Liver (tissue), 8 donors: ENCODE measurements at regions not wholly inside any gene's neighbourhood (a gene's known extent, or its start where the extent isn't known, plus 50 kb on each side); places are given as distances from the start of the nearest gene placed in this dataset.

Experiments used
- DNase-seq: peaks from one replicate; pipeline ENCODE4 v3.0.0-alpha.2; 2017; ENCODE audit warnings: low spot score
- H3K27ac ChIP-seq, 2 donors: one replicate each; pipeline ENCODE4 v1.7.0; 2013; ENCODE audit warnings: inconsistent platforms in 2 of 2, low read length in 2 of 2, control low read depth in 1 of 2, low read depth in 1 of 2, mild to moderate bottlenecking in 1 of 2
- H3K27me3 ChIP-seq, 4 donors: one replicate each; pipeline versions ENCODE4 v1.6.1 to v1.7.0; 2013; ENCODE audit warnings: low read length in 3 of 4, inconsistent platforms in 1 of 4, mild to moderate bottlenecking in 1 of 4, moderate library complexity in 1 of 4; ENCODE audit not compliant: control insufficient read depth in 4 of 4, insufficient read depth in 4 of 4
- H3K36me3 ChIP-seq, 4 donors: one replicate each; pipeline versions ENCODE4 v1.6.1 to v1.7.0; 2013; ENCODE audit warnings: low read length in 3 of 4, mild to moderate bottlenecking in 3 of 4, low read depth in 1 of 4, moderate library complexity in 1 of 4; ENCODE audit not compliant: control insufficient read depth in 4 of 4, insufficient read depth in 3 of 4
- H3K4me1 ChIP-seq, 4 donors: one replicate each; pipeline versions ENCODE4 v1.6.1 to v1.7.0; 2013; ENCODE audit warnings: low read length in 3 of 4, mild to moderate bottlenecking in 3 of 4, moderate library complexity in 1 of 4; ENCODE audit not compliant: control insufficient read depth in 4 of 4, insufficient read depth in 4 of 4
- H3K4me3 ChIP-seq, 3 donors: one replicate each; pipeline versions ENCODE4 v1.6.1 to v1.7.0; 2013; ENCODE audit warnings: low read length in 3 of 3, control low read depth in 1 of 3, low read depth in 1 of 3, mild to moderate bottlenecking in 1 of 3
- H3K9ac ChIP-seq, 2 donors: one replicate each; pipeline ENCODE4 v1.7.0; 2013; ENCODE audit warnings: low read length in 2 of 2, mild to moderate bottlenecking in 2 of 2, moderate library complexity in 2 of 2, control low read depth in 1 of 2, low read depth in 1 of 2
- H3K9me3 ChIP-seq, 4 donors: one replicate each; pipeline versions ENCODE4 v1.6.1 to v1.7.0; 2013; ENCODE audit warnings: low read length in 3 of 4; ENCODE audit not compliant: control insufficient read depth in 4 of 4
- EGR1 ChIP-seq, 2 donors: IDR thresholded peaks; 2 replicates each; pipeline ENCODE4 v1.6.1; 2016 to 2018; ENCODE audit warnings: antibody characterized with exemption in 2 of 2, low read depth in 2 of 2
- FOXA1 ChIP-seq: IDR thresholded peaks from 2 replicates; pipeline ENCODE4 v1.6.1; 2016; ENCODE audit warnings: antibody characterized with exemption
- FOXA2 ChIP-seq: IDR thresholded peaks from 2 replicates; pipeline ENCODE4 v1.6.1; 2016; ENCODE audit warnings: antibody characterized with exemption
- GABPA ChIP-seq, 2 donors: IDR thresholded peaks in 1 of 2; conservative IDR thresholded peaks in 1 of 2; 2 replicates each; pipeline ENCODE4 v1.6.1; 2016; ENCODE audit warnings: antibody characterized with exemption in 2 of 2, mild to moderate bottlenecking in 1 of 2, moderate library complexity in 1 of 2
- HNF4A ChIP-seq, 2 donors: conservative IDR thresholded peaks; 2 replicates each; pipeline ENCODE4 v1.6.1; 2016; ENCODE audit warnings: antibody characterized with exemption in 2 of 2, mild to moderate bottlenecking in 2 of 2
- HNF4G ChIP-seq: IDR thresholded peaks from 2 replicates; pipeline ENCODE4 v1.6.1; 2016; ENCODE audit warnings: antibody characterized with exemption
- JUND ChIP-seq, 2 donors: IDR thresholded peaks; 2 replicates each; pipeline ENCODE4 v1.6.1; 2016; ENCODE audit warnings: antibody characterized with exemption in 2 of 2
- MAX ChIP-seq: IDR thresholded peaks from 2 replicates; pipeline ENCODE4 v1.6.1; 2016; ENCODE audit warnings: antibody characterized with exemption
- NR2F2 ChIP-seq: IDR thresholded peaks from 2 replicates; pipeline ENCODE4 v1.6.1; 2016; ENCODE audit warnings: antibody characterized with exemption
- RAD21 ChIP-seq, 2 donors: IDR thresholded peaks; 2 replicates each; pipeline ENCODE4 v1.6.1; 2016; ENCODE audit warnings: antibody characterized with exemption in 2 of 2, mild to moderate bottlenecking in 2 of 2
- RXRA ChIP-seq, 2 donors: IDR thresholded peaks; 2 replicates each; pipeline ENCODE4 v1.6.1; 2017 to 2018; ENCODE audit warnings: antibody characterized with exemption in 2 of 2, mild to moderate bottlenecking in 1 of 2
- SP1 ChIP-seq: IDR thresholded peaks from 2 replicates; pipeline ENCODE4 v1.6.1; 2018; ENCODE audit warnings: antibody characterized with exemption, mild to moderate bottlenecking
- TAF1 ChIP-seq: conservative IDR thresholded peaks from 2 replicates; pipeline ENCODE4 v1.6.1; 2016; ENCODE audit warnings: antibody characterized with exemption, mild to moderate bottlenecking
- YY1 ChIP-seq: IDR thresholded peaks from 2 replicates; pipeline ENCODE4 v1.6.1; 2016; ENCODE audit warnings: antibody characterized with exemption, mild to moderate bottlenecking
- WGBS: extraction: QIAGEN DNeasy Blood & Tissue Kit; methylation state at CpG from one replicate; pipeline ENCODE4 v1.1.7; 2013; 5-methylcytosine and 5-hydroxymethylcytosine counted together
- TF ChIP-seq, protein P1 (sequence below): IDR thresholded peaks from 2 replicates; pipeline ENCODE4 v1.6.1; 2016; ENCODE audit warnings: antibody characterized with exemption
- TF ChIP-seq, protein P2 (sequence below): IDR thresholded peaks from 2 replicates; pipeline ENCODE4 v1.6.1; 2016; ENCODE audit warnings: antibody characterized with exemption, mild to moderate bottlenecking
- TF ChIP-seq, protein P3 (sequence below): fragments of 150-350 bp; IDR thresholded peaks from 2 replicates; pipeline ENCODE4 v1.5.1; 2017; ENCODE audit warnings: improper control_type of control experiment, low read depth, low read length; ENCODE audit not compliant: missing input control
- donor health status: healthy.
- donor health status: healthy.
- donor health status: healthy.
- donor health status: healthy.
- donor health status: healthy.

DNA sequence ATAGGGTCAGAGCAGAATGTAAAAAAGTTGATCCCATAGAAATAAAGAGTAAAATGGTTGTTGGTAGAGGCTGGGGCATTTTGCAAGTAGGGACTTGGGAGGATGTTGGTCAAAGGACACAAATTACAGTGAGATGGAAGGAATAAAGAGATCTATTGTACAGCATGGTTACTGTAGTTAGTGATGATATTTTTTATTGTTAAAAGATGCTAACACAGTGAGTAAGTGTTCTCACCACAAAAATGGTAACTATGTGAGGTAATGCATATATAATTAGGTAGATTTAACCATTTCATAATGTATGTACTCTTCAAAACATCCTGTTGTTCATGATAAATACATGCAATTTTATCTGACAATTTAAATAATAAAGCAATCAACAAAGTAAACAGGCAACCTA, 280.7 kb upstream of the MAGI2 start:
- H3K36me3 ChIP-seq, result no peaks in the 10 kb centered on the region
- H3K27ac ChIP-seq, result no peak overlapping the region
- H3K27me3 ChIP-seq, result no peaks in the 10 kb centered on the region
- H3K9me3 ChIP-seq, result peaks cover 0 to 6% (median 4%) of the 10 kb centered on the region in 4 donors
- H3K9ac ChIP-seq, result no peak overlapping the region
- TF ChIP-seq RAD21 (IDR thresholded peaks at IDR 0.05), result no peak
- TF ChIP-seq JUND (IDR thresholded peaks at IDR 0.05), result no peak
- TF ChIP-seq EGR1 (IDR thresholded peaks at IDR 0.05; ENCODE audit: low read depth in 2 of 2), result no peak
- TF ChIP-seq TAF1, result no peak
- H3K4me3 ChIP-seq, result no peak overlapping the region
- no peak for DNase-seq
- H3K4me1 ChIP-seq, result no peaks in the 10 kb centered on the region

- H3K9me3 ChIP-seq, result peaks cover 0 to 6% (median 4%) of the 10 kb centered on the region in 4 donors
- 55% methylated on average over 2 of the region's 2 CpGs for WGBS
Measured at GRCh38 chr7:79732535-79732934, 279.1 kb upstream of the MAGI2 start.

DNA sequence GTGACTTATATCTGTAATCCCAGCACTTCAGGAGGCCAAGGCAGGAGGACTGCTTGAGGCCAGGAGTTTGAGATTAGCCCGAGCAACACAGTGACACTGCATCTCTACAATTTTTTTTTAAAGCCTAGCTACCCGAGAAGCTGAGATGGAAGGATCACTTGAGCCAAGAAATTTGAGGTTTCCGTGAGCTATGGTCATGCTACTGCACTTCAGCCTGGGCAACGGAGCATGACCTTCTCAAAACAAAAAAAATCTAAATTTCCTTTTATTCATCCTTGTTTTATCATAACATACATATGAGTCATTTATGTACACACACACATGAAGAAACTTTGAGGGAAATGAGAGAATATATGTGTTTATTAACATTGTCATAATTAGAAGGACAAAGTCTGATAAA, 277.5 kb upstream of the MAGI2 start:
- no peaks in the 10 kb centered on the region for H3K4me1 ChIP-seq
- H3K36me3 ChIP-seq, result no peaks in the 10 kb centered on the region
- H3K27me3 ChIP-seq, result no peaks in the 10 kb centered on the region
- no peak overlapping the region for H3K4me3 ChIP-seq
- no peak overlapping the region for H3K27ac ChIP-seq
- no peak overlapping the region for H3K9ac ChIP-seq
- H3K9me3 ChIP-seq, result peaks cover 0 to 6% (median 4%) of the 10 kb centered on the region in 4 donors
- no peak for DNase-seq
- TF ChIP-seq RAD21 (IDR thresholded peaks at IDR 0.05) (no peak), RXRA (IDR thresholded peaks at IDR 0.05) (no peak), MAX (no peak), HNF4A (conservative IDR thresholded peaks at IDR 0.05) (no peak), GABPA (IDR thresholded peaks at IDR 0.05 in 1 of 2, conservative IDR thresholded peaks at IDR 0.05 in 1 of 2) (no peak), SP1 (no peak), JUND (IDR thresholded peaks at IDR 0.05) (no peak), FOXA1 (no peak), NR2F2 (no peak), YY1 (no peak), FOXA2 (no peak), TAF1 (no peak), HNF4G (no peak), EGR1 (IDR thresholded peaks at IDR 0.05; ENCODE audit: low read depth in 2 of 2) (no peak)
- TF ChIP-seq, protein P1, sequence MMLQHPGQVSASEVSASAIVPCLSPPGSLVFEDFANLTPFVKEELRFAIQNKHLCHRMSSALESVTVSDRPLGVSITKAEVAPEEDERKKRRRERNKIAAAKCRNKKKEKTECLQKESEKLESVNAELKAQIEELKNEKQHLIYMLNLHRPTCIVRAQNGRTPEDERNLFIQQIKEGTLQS, result no peak
- TF ChIP-seq, protein P2, sequence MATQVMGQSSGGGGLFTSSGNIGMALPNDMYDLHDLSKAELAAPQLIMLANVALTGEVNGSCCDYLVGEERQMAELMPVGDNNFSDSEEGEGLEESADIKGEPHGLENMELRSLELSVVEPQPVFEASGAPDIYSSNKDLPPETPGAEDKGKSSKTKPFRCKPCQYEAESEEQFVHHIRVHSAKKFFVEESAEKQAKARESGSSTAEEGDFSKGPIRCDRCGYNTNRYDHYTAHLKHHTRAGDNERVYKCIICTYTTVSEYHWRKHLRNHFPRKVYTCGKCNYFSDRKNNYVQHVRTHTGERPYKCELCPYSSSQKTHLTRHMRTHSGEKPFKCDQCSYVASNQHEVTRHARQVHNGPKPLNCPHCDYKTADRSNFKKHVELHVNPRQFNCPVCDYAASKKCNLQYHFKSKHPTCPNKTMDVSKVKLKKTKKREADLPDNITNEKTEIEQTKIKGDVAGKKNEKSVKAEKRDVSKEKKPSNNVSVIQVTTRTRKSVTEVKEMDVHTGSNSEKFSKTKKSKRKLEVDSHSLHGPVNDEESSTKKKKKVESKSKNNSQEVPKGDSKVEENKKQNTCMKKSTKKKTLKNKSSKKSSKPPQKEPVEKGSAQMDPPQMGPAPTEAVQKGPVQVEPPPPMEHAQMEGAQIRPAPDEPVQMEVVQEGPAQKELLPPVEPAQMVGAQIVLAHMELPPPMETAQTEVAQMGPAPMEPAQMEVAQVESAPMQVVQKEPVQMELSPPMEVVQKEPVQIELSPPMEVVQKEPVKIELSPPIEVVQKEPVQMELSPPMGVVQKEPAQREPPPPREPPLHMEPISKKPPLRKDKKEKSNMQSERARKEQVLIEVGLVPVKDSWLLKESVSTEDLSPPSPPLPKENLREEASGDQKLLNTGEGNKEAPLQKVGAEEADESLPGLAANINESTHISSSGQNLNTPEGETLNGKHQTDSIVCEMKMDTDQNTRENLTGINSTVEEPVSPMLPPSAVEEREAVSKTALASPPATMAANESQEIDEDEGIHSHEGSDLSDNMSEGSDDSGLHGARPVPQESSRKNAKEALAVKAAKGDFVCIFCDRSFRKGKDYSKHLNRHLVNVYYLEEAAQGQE, result no peak
- TF ChIP-seq, protein P3, sequence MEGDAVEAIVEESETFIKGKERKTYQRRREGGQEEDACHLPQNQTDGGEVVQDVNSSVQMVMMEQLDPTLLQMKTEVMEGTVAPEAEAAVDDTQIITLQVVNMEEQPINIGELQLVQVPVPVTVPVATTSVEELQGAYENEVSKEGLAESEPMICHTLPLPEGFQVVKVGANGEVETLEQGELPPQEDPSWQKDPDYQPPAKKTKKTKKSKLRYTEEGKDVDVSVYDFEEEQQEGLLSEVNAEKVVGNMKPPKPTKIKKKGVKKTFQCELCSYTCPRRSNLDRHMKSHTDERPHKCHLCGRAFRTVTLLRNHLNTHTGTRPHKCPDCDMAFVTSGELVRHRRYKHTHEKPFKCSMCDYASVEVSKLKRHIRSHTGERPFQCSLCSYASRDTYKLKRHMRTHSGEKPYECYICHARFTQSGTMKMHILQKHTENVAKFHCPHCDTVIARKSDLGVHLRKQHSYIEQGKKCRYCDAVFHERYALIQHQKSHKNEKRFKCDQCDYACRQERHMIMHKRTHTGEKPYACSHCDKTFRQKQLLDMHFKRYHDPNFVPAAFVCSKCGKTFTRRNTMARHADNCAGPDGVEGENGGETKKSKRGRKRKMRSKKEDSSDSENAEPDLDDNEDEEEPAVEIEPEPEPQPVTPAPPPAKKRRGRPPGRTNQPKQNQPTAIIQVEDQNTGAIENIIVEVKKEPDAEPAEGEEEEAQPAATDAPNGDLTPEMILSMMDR, result no peak
- WGBS, result 88% methylated on average over 4 of the region's 4 CpGs

More at GRCh38 chr7:79732535-79732934, 279.1 kb upstream of the MAGI2 start:
- H3K4me1 ChIP-seq, result no peaks in the 10 kb centered on the region
- H3K9ac ChIP-seq, result no peak overlapping the region
- no peaks in the 10 kb centered on the region for H3K36me3 ChIP-seq
- TF ChIP-seq, protein P2, result no peak
- no peak overlapping the region for H3K4me3 ChIP-seq
- H3K27me3 ChIP-seq, result no peaks in the 10 kb centered on the region
- DNase-seq, result no peak
- no peak overlapping the region for H3K27ac ChIP-seq
